ENCODE measurements at regions not wholly inside any gene's neighbourhood (a gene's known extent, or its start where the extent isn't known, plus 50 kb on each side); places are given as distances from the start of the nearest gene placed in this dataset.
A peak's percentile ranks its signal among the peaks of the same experiment; 100 is the strongest.
"Not testable (repeated sequence)": the region's sequence is repeated elsewhere in the genome, so short reads cannot be mapped to it uniquely, and the experiment has no call there.

GRCh38 chr6:81340946-81341345 lies 411.5 kb downstream of the TENT5A start:
- DNase-seq (ENCODE audit: low spot score) = no peak

GRCh38 chr6:81331526-81331925 lies 421.0 kb downstream of the TENT5A start:
- no peak for DNase-seq (ENCODE audit: low spot score)

GRCh38 chr6:81328700-81329099 lies 423.8 kb downstream of the TENT5A start:
- no peak for DNase-seq (ENCODE audit: low spot score)

- DNase-seq (ENCODE audit: low spot score) = no peak
Observed at GRCh38 chr6:81326881-81327561, 425.5 kb downstream of the TENT5A start.

- no peak for DNase-seq (ENCODE audit: low spot score)
Observed at GRCh38 chr6:81309811-81310210, 442.7 kb downstream of the TENT5A start.

- DNase-seq (ENCODE audit: low spot score) = no peak
Observed at GRCh38 chr6:81308577-81309279, 443.8 kb downstream of the TENT5A start.

GRCh38 chr6:81307651-81308214 lies 444.7 kb downstream of the TENT5A start:
- no peak for DNase-seq (ENCODE audit: low spot score)

GRCh38 chr6:81304466-81304865 lies 448.0 kb downstream of the TENT5A start:
- DNase-seq (ENCODE audit: low spot score) = no peak

GRCh38 chr6:81300961-81301360 lies 451.5 kb downstream of the TENT5A start:
- DNase-seq (ENCODE audit: low spot score) = no peak

- no peak for DNase-seq (ENCODE audit: low spot score)
Observed at GRCh38 chr6:81298751-81299150, 453.7 kb downstream of the TENT5A start.

GRCh38 chr6:81295310-81295709 lies 457.2 kb downstream of the TENT5A start:
- DNase-seq (ENCODE audit: low spot score) = no peak

GRCh38 chr6:81293896-81294295 lies 458.6 kb downstream of the TENT5A start:
- DNase-seq (ENCODE audit: low spot score) = no peak

- no peak for DNase-seq (ENCODE audit: low spot score)
Observed at GRCh38 chr6:81289229-81289628, 463.3 kb downstream of the TENT5A start.

- no peak for DNase-seq (ENCODE audit: low spot score)
Observed at GRCh38 chr6:81265106-81265505, 487.4 kb downstream of the TENT5A start.

GRCh38 chr6:81263531-81264168 lies 488.8 kb downstream of the TENT5A start:
- DNase-seq (ENCODE audit: low spot score) = no peak

- DNase-seq (ENCODE audit: low spot score) = no peak
Observed at GRCh38 chr6:81262656-81263055, 489.8 kb downstream of the TENT5A start.

- DNase-seq (ENCODE audit: low spot score) = not testable (repeated sequence)
Observed at GRCh38 chr6:81256223-81256622, 496.3 kb downstream of the TENT5A start.

GRCh38 chr6:81253821-81254220 lies 498.7 kb downstream of the TENT5A start:
- no peak for DNase-seq (ENCODE audit: low spot score)

- DNase-seq (ENCODE audit: low spot score) = no peak
Observed at GRCh38 chr6:81252231-81252630, 500.2 kb downstream of the TENT5A start.

- DNase-seq (ENCODE audit: low spot score) = no peak
Observed at GRCh38 chr6:81246200-81246599, 506.3 kb downstream of the TENT5A start.

- DNase-seq (ENCODE audit: low spot score) = no peak
Observed at GRCh38 chr6:81242624-81243023, 509.9 kb downstream of the TENT5A start.

GRCh38 chr6:81241126-81242041 lies 511.1 kb downstream of the TENT5A start:
- peak; percentile 9 for DNase-seq (ENCODE audit: low spot score)
